ENCODE measurements at regions not wholly inside any gene's neighbourhood (a gene's known extent, or its start where the extent isn't known, plus 50 kb on each side); places are given as distances from the start of the nearest gene placed in this dataset.
A peak's percentile ranks its signal among the peaks of the same experiment; 100 is the strongest.

GRCh38 chr10:94192974-94193373 lies 169.8 kb downstream of the NOC3L start:
- DNase-seq (ENCODE audit: low spot score) = no peak

DNA sequence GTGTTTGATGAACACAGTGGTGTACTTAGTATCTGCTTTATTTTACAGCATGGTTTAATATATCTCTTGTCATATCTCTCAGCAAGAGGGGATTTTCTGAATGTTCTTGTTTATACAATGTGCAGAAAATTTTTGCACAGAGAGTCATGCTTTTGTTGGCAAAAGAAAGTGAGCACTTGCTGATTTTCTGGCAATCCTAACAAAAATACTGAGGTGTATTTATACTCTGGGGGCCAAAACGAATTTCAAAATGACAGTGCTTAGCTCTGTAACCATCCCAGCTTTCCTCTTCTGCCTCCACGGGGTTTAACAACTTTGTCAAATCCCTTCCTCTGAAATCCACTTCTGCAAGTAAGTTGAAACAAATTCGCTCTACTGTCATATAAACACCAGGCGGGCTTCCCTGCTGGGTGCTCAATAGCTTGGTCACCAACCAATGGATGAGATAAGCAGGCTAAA lies 169.2 kb downstream of the NOC3L start:
- DNase-seq (ENCODE audit: low spot score) = no peak

GRCh38 chr10:94194256-94194655 lies 168.5 kb downstream of the NOC3L start:
- no peak for DNase-seq (ENCODE audit: low spot score)

- DNase-seq (ENCODE audit: low spot score) = no peak
These were observed 165.5 kb downstream of the NOC3L start for GRCh38 chr10:94197241-94197640.

GRCh38 chr10:94198324-94198723 lies 164.4 kb downstream of the NOC3L start:
- no peak for DNase-seq (ENCODE audit: low spot score)

DNA sequence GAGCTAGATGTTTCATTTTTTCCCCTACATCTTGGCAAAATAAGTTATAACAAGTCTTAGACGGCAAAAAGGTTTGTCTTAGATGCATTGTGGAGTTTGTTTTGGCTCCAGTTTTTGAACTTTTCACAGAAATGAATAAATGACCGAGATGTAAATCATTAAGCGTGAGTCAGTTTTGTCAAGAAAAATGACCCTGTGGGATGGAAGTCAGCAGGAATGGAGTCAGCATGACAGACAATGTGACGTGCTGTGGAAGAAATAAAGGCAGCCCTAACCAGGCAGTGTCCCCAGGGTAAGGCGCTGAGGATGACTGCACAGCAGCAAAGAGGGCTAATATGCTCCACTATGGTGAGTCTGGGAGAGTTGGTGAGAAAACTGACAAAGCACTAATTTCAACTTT lies 163.2 kb downstream of the NOC3L start:
- no peak for DNase-seq (ENCODE audit: low spot score)

DNA sequence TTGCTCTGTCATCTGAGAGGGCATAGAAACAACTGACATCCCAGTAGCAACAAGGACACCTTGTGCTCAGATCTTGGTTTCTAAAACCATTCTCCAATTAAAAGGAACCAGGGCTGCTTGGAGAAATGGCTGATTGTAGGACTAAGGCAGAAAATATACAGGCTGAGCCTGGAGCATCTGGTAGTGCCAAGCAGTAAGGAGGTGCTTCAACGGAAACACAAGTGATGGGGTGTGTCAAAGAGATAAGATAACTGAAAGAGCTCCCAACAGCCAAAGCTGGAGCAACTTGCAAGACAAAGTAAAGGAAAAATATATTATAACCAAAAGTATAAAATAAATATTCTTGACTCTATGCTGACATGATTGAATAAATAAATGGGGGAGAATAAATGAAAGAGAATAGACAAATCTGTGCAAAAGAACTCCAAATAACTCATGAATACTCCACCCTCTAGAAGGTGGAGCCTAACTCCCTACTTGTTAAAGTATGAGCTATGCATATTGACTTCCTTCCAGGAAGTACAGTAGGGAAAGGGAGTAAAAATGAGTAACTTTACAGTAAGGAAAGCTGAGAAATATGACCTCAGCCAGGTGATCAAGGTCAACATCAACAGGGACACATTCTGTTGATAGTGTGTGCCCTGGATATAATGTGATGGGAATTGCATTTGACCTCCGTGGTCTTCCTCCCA lies 162.4 kb downstream of the NOC3L start:
- no peak for DNase-seq (ENCODE audit: low spot score)

- no peak for DNase-seq (ENCODE audit: low spot score)
These were observed 157.3 kb downstream of the NOC3L start for GRCh38 chr10:94205396-94205831.

- DNase-seq (ENCODE audit: low spot score) = no peak
These were observed 156.6 kb downstream of the NOC3L start for GRCh38 chr10:94206176-94206575.

DNA sequence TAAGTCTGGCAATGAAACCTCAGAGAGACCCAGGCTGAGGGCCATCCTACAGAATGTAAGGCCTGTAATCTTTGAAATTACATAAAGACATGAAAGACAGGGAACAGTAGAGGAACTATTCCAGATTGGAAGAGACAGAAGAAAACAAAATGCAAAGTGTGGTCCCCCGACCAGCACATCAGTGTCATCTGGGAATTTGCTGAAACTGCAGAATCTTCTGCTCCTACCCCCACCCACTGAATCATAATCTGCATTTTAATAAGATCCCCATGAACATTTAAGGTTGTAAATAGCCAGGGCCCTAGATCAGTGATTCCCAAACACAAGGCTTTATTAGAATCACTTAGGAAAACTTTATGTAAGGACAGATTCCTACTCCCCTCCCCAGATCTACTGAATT lies 154.4 kb downstream of the NOC3L start:
- DNase-seq (ENCODE audit: low spot score) = no peak

DNA sequence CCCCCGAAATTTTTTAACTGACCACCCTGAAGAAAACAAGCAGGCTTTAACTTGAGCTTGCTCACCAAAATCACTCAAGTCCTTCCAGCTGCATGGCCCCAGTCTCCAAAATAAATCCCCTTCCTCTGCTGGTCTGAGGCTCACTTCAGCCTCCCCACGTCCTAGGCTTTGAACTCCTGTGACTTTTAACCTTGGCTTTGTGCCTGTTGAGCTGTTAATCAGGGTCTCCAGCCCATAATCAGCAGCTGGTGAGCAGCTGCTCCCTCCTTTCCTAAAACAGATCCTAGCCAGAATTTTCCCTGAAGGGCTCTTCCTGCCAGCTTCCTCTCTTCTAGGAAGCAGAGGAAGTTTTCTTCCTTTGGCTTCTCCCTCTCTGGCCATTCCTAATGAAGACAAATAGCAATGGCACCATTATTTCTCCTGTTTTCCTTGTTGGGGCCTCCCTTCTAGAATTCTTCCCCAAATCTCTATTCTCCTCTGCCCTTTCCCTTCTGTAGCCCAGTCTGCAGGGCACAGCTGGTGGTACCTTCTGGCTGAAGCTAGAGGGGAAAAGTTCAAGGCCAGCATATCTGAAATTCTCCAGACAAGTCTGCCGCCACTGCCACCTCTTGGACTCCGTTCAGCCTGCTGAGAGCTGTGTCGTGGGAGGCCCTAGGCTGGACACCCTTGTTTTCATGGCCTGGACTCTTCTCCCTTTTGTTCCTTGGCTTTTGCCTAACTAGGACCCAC lies 152.1 kb downstream of the NOC3L start:
- DNase-seq (ENCODE audit: low spot score) = no peak

DNA sequence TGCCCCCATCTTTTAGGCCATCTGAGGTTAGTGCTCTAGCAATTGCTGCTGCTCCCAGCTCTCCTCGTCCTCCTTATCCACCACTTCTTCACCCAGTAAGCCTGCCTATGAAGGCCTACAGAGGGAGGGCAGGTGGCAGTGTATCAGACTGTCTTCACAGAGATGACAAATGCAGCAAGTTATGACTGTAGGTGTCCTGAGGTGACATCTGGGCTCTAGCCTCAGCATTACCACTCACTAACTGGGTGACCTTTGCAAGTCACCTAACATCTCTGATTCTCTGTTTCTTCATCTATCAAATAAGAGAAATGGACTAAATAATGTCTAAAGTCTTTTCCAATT lies 151.6 kb downstream of the NOC3L start:
- no peak for DNase-seq (ENCODE audit: low spot score)

DNA sequence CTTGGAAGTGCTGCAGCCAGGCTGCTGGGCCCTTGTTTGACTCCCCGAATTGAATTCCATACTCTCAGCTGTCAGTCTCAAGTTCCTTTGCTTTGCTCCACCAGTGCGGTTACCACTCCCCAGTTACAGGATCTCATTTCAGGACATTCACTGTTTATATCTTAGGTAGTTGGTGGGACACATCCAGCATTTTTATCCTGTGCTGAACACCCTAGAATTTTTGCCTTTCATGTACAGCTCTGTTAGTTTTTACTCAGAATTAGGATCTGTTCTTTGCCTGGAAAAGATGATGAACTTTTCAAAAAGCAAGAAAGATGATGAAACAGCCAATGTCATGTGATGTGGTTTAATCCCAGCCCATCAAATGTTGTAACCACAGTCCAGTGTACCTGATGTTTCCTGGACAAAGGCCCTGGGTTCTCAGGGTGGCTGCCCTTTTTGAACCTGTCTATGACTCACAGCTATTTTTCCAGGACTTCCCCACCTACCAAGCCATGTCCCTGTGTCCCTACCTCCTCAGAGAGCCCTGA lies 149.7 kb downstream of the NOC3L start:
- no peak for DNase-seq (ENCODE audit: low spot score)

GRCh38 chr10:94213980-94214379 lies 148.8 kb downstream of the NOC3L start:
- no peak for DNase-seq (ENCODE audit: low spot score)

DNA sequence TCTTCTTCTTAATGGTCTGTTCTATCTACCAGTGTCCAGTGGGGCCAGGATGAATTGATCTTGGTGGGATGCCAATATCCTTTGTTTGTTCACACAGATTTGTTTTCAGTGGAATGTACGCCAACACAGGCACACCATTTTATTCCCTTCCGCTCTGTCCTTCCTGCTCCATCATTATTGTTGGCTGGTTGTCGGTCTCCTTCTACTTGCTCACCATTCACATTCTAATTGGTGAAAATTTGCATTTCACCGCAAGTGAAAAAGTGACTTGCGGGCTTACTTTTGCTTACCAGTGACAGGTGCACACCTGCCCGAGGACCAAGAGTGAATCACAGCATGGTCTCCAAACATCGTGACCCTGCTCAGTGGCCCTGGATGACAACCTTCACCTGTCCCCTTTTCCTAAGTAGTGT lies 148.3 kb downstream of the NOC3L start:
- peak; percentile 8 for DNase-seq (ENCODE audit: low spot score)

DNA sequence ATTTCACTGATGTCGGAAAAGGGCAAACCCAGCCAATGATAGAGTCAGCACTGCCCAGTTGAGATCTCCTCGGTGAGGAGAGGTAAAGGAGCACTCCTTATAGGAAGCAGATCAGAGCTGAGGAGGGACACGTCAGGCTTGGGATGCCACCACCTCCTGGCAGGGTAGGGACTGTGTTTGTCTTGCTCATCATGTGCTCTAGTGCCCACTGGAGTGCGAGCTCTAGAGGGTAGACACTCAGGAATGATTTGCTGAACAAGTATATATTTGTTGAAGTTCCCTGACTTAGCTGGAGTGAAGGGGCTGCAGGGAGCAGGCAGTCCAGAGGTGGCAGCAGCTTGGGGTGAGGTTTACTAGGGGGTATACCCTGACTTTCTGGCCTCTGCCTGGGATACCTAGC lies 146.5 kb downstream of the NOC3L start:
- DNase-seq (ENCODE audit: low spot score) = peak; percentile 16

- no peak for DNase-seq (ENCODE audit: low spot score)
These were observed 145.3 kb downstream of the NOC3L start for GRCh38 chr10:94217411-94217810.

DNA sequence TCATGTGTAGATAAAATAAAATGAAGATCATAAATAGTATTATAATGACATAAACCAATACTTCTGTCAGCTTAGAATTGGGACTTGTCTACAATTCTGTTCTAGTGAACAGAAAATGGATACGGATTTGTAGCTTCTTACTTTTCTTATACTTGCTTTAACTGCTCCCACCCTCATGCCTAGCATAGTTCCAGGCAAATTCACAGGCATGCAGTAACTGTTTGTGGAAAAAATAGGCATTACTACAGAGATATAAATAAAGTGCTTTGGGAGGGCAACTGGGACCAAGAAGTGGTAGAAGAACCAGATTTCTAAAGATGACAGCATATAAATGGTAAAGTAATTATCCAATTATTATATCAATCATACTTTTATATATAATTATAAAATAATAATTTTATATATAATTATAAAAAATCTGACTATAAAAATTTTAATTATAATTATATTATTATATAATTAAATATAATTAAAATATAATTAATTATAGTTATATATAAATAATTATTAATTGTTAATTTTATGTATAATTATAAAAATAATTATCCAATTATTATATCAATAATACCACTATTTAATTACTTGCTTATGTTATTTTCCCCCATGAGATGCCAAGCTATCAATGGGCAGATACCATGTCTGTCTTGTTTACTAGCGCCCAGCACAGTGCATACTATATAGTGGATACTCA lies 144.1 kb downstream of the NOC3L start:
- no peak for DNase-seq (ENCODE audit: low spot score)

- DNase-seq (ENCODE audit: low spot score) = no peak
These were observed 142.9 kb downstream of the NOC3L start for GRCh38 chr10:94219829-94220228.

DNA sequence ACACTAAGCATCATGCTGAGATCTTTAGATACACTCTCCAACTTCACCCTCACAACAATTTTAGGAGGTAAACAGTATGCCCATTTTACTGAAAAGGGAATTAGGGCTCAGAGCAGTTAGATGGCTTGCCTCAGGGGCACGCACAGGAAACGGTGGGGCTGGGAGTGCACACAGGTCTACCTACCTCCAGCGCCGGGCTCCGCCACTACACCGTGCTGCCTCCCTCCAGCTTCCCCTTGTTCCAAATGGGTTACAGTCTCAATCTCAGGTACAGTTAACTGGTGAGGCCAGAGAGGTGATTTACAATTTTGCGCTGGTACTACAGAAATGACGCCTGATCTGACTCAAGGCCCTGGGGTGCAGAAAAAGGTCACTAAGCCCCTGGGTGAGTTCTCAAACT lies 142.0 kb downstream of the NOC3L start:
- no peak for DNase-seq (ENCODE audit: low spot score)

DNA sequence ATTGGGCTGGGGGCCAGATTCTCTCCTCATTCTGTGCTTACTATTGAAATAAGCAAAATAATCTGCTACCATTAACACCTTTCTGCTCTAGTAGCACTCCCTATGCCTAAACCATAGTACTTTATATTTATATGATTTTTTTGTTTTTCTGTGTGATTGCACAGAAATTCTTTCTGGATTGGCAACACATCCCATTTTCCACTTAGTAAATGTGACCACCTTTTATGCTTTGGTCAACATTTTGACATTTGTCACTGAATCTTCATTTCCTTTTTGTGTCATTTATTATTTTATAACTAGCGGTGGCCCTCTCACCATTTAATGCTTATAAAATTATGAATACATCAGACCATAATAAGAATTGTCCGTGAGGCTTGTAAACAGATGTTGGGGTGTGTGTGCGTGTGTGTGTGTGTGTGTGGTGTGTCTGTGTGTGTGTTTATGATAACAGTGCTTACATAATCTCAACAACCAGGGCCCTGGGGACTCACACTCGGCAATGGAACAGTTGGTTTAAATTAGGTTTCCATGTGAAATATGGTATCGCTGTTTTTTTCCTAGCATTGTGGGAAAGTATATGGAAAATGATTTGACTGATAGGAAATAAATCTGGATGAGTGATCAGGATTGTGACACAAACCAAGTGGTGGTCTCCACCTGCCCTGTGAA lies 138.9 kb downstream of the NOC3L start:
- DNase-seq (ENCODE audit: low spot score) = no peak

DNA sequence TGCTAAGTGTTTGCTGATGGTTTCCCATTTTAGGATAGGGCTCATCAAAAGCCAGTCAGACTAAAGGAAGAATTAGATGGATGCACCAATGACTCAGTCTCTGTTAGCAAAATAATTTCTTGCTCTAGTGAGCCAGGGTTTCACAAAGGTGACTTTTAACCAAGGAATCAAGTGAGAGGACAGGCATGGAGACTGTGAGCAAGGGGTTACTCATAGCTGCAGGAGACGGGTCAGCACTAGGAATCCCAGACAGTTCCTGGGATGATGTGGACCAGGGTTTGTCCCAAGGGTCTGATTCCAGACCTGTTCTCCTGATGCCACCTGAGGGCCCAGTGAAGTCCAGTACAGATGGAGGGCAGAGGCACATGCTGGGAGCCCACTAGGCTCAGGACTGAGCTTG lies 138.1 kb downstream of the NOC3L start:
- no peak for DNase-seq (ENCODE audit: low spot score)

All from iPS-NIHi11 (cell line).